Adrenal gland (tissue), 9 donors: ENCODE measurements at regions not wholly inside any gene's neighbourhood (a gene's known extent, or its start where the extent isn't known, plus 50 kb on each side); places are given as distances from the start of the nearest gene placed in this dataset.

ENCODE experiments used
- DNase-seq, 7 donors: peaks; one replicate each; pipeline ENCODE4 v3.0.0-alpha.2; 2019 to 2020
- H3K27ac ChIP-seq, 5 donors: fragments of 200-600 bp; sonication (generic) in 4 of 5; 1 replicate in 3 of 5; 2 replicates in 2 of 5; pipeline versions ENCODE4 v1.5.1 to v1.8.0; 2016 to 2020; ENCODE audit warnings: mild to moderate bottlenecking in 1 of 5
- H3K27me3 ChIP-seq: fragments of 200-600 bp; 2 replicates; pipeline ENCODE4 v1.8.0; 2021
- H3K36me3 ChIP-seq, 2 donors: fragments of 200-600 bp; replicated peaks in 1 of 2; 1 replicate in 1 of 2; 2 replicates in 1 of 2; pipeline versions ENCODE4 v1.5.1 to v1.8.0; 2018 to 2022
- H3K4me1 ChIP-seq, 2 donors: fragments of 200-600 bp; replicated peaks in 1 of 2; 1 replicate in 1 of 2; 2 replicates in 1 of 2; pipeline versions ENCODE4 v1.5.1 to v1.8.0; 2018 to 2021
- H3K4me3 ChIP-seq, 4 donors: fragments of 200-600 bp; sonication (generic) in 3 of 4; one replicate each; pipeline ENCODE4 v1.5.1; 2016 to 2018
- H3K9me3 ChIP-seq, 3 donors: fragments of 200-600 bp; sonication (generic) in 1 of 3; replicated peaks in 1 of 3; 1 replicate in 2 of 3; 2 replicates in 1 of 3; pipeline versions ENCODE4 v1.5.1 to v1.8.0; 2016 to 2021
- CTCF ChIP-seq, 6 experiments: fragments of 450-650 bp in 4 of 6; fragments of 200-600 bp in 2 of 6; sonication (generic) in 1 of 6; IDR thresholded peaks; 1 replicate in 5 of 6; 2 replicates in 1 of 6; pipeline versions ENCODE4 v1.5.1 to v1.8.0; 2016 to 2021; ENCODE audit warnings: antibody characterized with exemption in 6 of 6, mild to moderate bottlenecking in 2 of 6, moderate library complexity in 1 of 6
- POLR2A ChIP-seq, 2 donors: fragments of 450-650 bp; IDR thresholded peaks; one replicate each; pipeline ENCODE4 v1.6.1; 2017; ENCODE audit warnings: antibody characterized with exemption in 2 of 2, mild to moderate bottlenecking in 2 of 2, moderate library complexity in 1 of 2
- WGBS, 4 donors: extraction: QIAGEN DNeasy Blood & Tissue Kit in 2 of 4; methylation state at CpG; one replicate each; pipeline versions ENCODE4 v1.1.5 to v1.1.7; 2013 to 2017; 5-methylcytosine and 5-hydroxymethylcytosine counted together
- intact Hi-C, 2 donors: fragments of 100-400 bp; cut with DNase I; formaldehyde crosslinking; loops; one replicate each; pipeline versions ENCODE4 v1.14.1 to v1.15.0; 2022 to 2023
- donor health status: healthy with polysubstance abuse.
- donor health status: Bipolar disorder and iron deficiency.
- donor health status: DM: yes; HTN: yes; CAD: no.
- donor health status: DM: no; HTN: no; CAD: no.
- donor health status: DM: no; HTN: no; CAD: no.

- WGBS, 4 donors, result 60 to 78% (median 76%) methylated on average over 1 of the region's 1 CpG
- no peaks in the 10 kb centered on the region for H3K27me3 ChIP-seq
- H3K36me3 ChIP-seq, result no peaks in the 10 kb centered on the region
- no peak overlapping the region for H3K27ac ChIP-seq
- no peaks in the 10 kb centered on the region for H3K4me1 ChIP-seq
- intact Hi-C loops, result no loop called here
- no peak for TF ChIP-seq CTCF (IDR thresholded peaks at IDR 0.05)
- no peak for TF ChIP-seq POLR2A (IDR thresholded peaks at IDR 0.05)
- no peak overlapping the region for H3K4me3 ChIP-seq
- H3K9me3 ChIP-seq, result no peaks in the 10 kb centered on the region
- DNase-seq, result no peak
These were observed 297.4 kb downstream of the ZWINT start for GRCh38 chr10:56063642-56064041.

GRCh38 chr10:56057860-56058259, 303.2 kb downstream of the ZWINT start:
- DNase-seq, result no peak
- 57 to 73% (median 68%) methylated on average over 2 of the region's 2 CpGs for WGBS, 4 donors
- intact Hi-C loops, result no loop called here
- H3K4me1 ChIP-seq, result no peaks in the 10 kb centered on the region
- TF ChIP-seq CTCF (IDR thresholded peaks at IDR 0.05) (no peak), POLR2A (IDR thresholded peaks at IDR 0.05) (no peak)
- H3K27ac ChIP-seq, result no peak overlapping the region
- no peak overlapping the region for H3K4me3 ChIP-seq
- no peaks in the 10 kb centered on the region for H3K9me3 ChIP-seq
- no peaks in the 10 kb centered on the region for H3K36me3 ChIP-seq
- no peaks in the 10 kb centered on the region for H3K27me3 ChIP-seq

- no peak for DNase-seq
- no peak overlapping the region for H3K27ac ChIP-seq
- intact Hi-C loops, result no loop called here
- no peaks in the 10 kb centered on the region for H3K27me3 ChIP-seq
- TF ChIP-seq CTCF (IDR thresholded peaks at IDR 0.05) (no peak), POLR2A (IDR thresholded peaks at IDR 0.05) (no peak)
- no peaks in the 10 kb centered on the region for H3K36me3 ChIP-seq
- H3K9me3 ChIP-seq, result peaks cover 0 to 7% (median 0%) of the 10 kb centered on the region in 3 donors
- H3K4me3 ChIP-seq, result no peak overlapping the region
- H3K4me1 ChIP-seq, result no peaks in the 10 kb centered on the region
- WGBS, 4 donors, result 82 to 90% (median 87%) methylated on average over 8 of the region's 8 CpGs
These were observed 325.6 kb downstream of the ZWINT start for GRCh38 chr10:56035489-56035888.

- H3K27me3 ChIP-seq, result no peaks in the 10 kb centered on the region
- H3K4me1 ChIP-seq, result no peaks in the 10 kb centered on the region
- no peak overlapping the region for H3K27ac ChIP-seq
- H3K9me3 ChIP-seq, result peaks cover 0 to 7% (median 0%) of the 10 kb centered on the region in 3 donors
- 36 to 44% (median 41%) methylated on average over 5 of the region's 5 CpGs for WGBS, 4 donors
- TF ChIP-seq CTCF (IDR thresholded peaks at IDR 0.05) (no peak), POLR2A (IDR thresholded peaks at IDR 0.05) (no peak)
- DNase-seq, result no peak
- H3K36me3 ChIP-seq, result no peaks in the 10 kb centered on the region
- H3K4me3 ChIP-seq, result no peak overlapping the region
- intact Hi-C loops, result no loop called here
These were observed 332.5 kb downstream of the ZWINT start for GRCh38 chr10:56028298-56029132.
